ENCODE measurements at regions not wholly inside any gene's neighbourhood (a gene's known extent, or its start where the extent isn't known, plus 50 kb on each side); places are given as distances from the start of the nearest gene placed in this dataset.
"Not testable (repeated sequence)": the region's sequence is repeated elsewhere in the genome, so short reads cannot be mapped to it uniquely, and the experiment has no call there.

DNA sequence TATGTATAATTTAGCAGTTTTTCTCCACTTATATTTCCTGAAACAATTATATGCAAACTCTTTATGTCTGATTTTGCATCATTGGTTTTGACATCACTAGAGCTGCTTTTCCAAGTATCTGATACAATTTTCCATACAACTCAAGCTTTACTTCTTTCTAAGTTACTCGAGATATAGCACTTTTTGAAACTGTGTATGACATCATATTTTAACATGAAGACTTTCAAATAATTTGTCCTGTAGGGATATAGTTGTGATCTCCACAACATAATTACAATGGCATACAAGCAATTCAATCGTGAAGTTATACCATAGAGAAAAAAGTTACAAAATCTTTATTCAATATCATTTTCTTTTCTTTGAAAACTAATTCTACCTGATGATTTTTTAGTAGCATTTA is 173.0 kb downstream of the LEPR start:
- Histone ChIP-seq H3K4me1 (ENCODE audit: control insufficient read depth, insufficient read depth, low read length) (no peaks in the 10 kb centered on the region), H3K4me3 (ENCODE audit: low read length) (no peak overlapping the region), H3K9ac (ENCODE audit: low read length) (no peak overlapping the region), H3K36me3 (ENCODE audit: control insufficient read depth, insufficient read depth, low read length, severe bottlenecking) (no peaks in the 10 kb centered on the region), H3K9me3 (ENCODE audit: control insufficient read depth, low read length) (no peaks in the 10 kb centered on the region), H3K27me3 (replicated peaks; ENCODE audit: control insufficient read depth, insufficient read depth, low read length) (no peaks in the 10 kb centered on the region)
- DNase-seq (ENCODE audit: low read depth) = no peak

DNA sequence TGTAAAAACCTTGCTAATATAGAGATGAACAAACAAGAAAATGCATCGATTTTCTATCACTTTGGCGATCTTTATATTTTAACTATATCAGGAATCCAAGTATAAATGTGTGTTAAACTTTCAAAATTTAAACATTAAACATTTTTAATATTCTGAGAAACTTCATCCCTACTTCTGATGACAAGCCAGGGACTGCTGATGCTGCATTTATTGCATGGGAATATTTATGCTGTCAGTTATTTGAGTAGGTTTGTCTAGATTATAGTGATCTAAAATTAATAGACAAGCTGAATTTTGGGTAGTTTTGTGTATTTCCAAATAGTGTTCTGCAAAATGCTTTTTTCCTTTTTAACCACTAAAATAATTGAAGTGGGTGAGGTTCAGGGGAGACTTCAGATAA is 175.3 kb downstream of the LEPR start:
- Histone ChIP-seq H3K36me3 (ENCODE audit: control insufficient read depth, insufficient read depth, low read length, severe bottlenecking) (no peaks in the 10 kb centered on the region), H3K4me3 (ENCODE audit: low read length) (no peak overlapping the region), H3K9ac (ENCODE audit: low read length) (no peak overlapping the region), H3K27me3 (replicated peaks; ENCODE audit: control insufficient read depth, insufficient read depth, low read length) (no peaks in the 10 kb centered on the region), H3K4me1 (ENCODE audit: control insufficient read depth, insufficient read depth, low read length) (no peaks in the 10 kb centered on the region), H3K9me3 (ENCODE audit: control insufficient read depth, low read length) (no peaks in the 10 kb centered on the region)
- DNase-seq (ENCODE audit: low read depth) = no peak

DNA sequence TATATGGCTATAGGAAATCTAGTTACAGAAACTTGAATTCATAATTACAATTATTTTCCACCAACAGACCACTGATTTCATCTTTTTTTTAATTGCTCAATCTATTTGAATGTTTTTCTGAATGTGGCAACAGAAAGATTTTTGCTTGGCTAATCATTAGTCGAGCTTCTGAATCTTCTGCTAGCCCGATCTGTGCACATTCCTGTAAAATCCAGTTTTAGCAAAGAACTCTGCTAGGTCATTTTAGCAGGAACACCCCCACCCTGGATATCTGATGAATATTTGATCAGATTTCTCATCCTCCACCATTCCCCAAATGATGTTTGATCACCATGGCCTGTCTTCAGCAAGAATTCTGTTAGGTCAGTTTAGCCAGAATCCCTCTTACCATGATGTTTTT is 176.3 kb downstream of the LEPR start:
- H3K27me3 ChIP-seq (replicated peaks; ENCODE audit: control insufficient read depth, insufficient read depth, low read length) = no peaks in the 10 kb centered on the region
- no peaks in the 10 kb centered on the region for H3K4me1 ChIP-seq (ENCODE audit: control insufficient read depth, insufficient read depth, low read length)
- H3K9me3 ChIP-seq (ENCODE audit: control insufficient read depth, low read length) = no peaks in the 10 kb centered on the region
- H3K4me3 ChIP-seq (ENCODE audit: low read length) = no peak overlapping the region
- no peak for DNase-seq (ENCODE audit: low read depth)
- no peak overlapping the region for H3K9ac ChIP-seq (ENCODE audit: low read length)
- no peaks in the 10 kb centered on the region for H3K36me3 ChIP-seq (ENCODE audit: control insufficient read depth, insufficient read depth, low read length, severe bottlenecking)

DNA sequence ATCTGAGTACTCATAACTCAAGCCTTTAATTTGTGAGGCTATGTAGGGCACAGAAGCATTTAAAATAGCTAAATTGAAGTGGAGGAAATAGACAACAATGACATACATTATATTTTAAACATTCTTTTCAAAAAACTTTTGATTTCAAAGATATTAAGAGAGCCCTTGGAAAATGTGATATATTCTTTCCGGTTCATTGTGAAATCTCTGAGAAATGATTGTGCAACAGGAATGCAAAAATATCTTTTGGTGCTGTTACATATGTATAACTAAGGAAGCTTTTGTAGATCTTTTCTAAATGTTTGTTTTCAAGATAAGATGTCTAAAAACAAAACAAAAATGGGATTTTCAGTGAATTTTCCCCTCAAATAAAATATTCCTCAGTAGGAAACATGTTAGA is 185.2 kb downstream of the LEPR start:
- Histone ChIP-seq H3K36me3 (ENCODE audit: control insufficient read depth, insufficient read depth, low read length, severe bottlenecking) (no peaks in the 10 kb centered on the region), H3K9ac (ENCODE audit: low read length) (no peak overlapping the region), H3K9me3 (ENCODE audit: control insufficient read depth, low read length) (no peaks in the 10 kb centered on the region), H3K4me3 (ENCODE audit: low read length) (no peak overlapping the region), H3K4me1 (ENCODE audit: control insufficient read depth, insufficient read depth, low read length) (peaks cover 3% of the 10 kb centered on the region), H3K27me3 (replicated peaks; ENCODE audit: control insufficient read depth, insufficient read depth, low read length) (no peaks in the 10 kb centered on the region)
- peak; percentile 84 for DNase-seq (ENCODE audit: low read depth)

DNA sequence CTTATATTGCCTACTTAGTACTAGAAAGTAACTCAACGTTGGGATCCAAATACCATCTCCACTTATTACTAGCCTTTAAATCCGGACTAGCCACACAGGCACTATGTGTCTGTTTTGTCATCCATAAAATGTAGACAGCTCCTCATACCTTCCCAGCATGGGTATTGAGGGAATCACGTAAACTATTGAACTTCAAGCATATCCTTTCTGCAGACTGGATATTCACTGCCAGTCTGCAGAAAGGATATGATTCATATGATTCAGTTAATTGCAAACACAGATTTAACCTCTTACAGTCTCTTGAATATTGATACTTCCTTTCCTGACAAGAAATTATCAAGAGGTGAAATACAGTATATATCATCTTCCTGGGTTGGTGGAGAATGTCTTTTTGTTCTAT is 186.0 kb downstream of the LEPR start:
- no peaks in the 10 kb centered on the region for H3K27me3 ChIP-seq (replicated peaks; ENCODE audit: control insufficient read depth, insufficient read depth, low read length)
- H3K9ac ChIP-seq (ENCODE audit: low read length) = no peak overlapping the region
- peaks cover 3% of the 10 kb centered on the region for H3K4me1 ChIP-seq (ENCODE audit: control insufficient read depth, insufficient read depth, low read length)
- H3K36me3 ChIP-seq (ENCODE audit: control insufficient read depth, insufficient read depth, low read length, severe bottlenecking) = no peaks in the 10 kb centered on the region
- no peak overlapping the region for H3K4me3 ChIP-seq (ENCODE audit: low read length)
- no peaks in the 10 kb centered on the region for H3K9me3 ChIP-seq (ENCODE audit: control insufficient read depth, low read length)
- no peak for DNase-seq (ENCODE audit: low read depth)

DNA sequence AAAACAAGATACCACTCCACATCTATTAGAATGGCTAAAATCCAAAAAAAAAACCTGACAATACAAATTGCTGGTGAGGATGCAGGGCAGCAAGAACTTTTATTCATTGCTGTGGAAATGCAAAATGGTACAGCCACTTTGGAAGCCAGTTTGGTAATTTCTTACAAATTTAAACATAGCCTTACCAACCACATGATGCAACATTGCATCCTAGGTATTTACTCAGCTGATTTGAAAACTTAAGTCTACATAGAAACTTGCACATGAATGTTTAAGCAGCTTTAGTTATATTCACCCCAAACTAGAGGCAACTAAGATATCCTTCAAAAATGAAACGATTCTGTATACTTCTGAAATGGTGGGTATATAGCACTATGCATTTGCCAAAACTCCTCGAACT is 178.8 kb upstream of the PDE4B start:
- H3K4me1 ChIP-seq (ENCODE audit: control insufficient read depth, insufficient read depth, low read length) = no peaks in the 10 kb centered on the region
- no peak overlapping the region for H3K9ac ChIP-seq (ENCODE audit: low read length)
- no peak overlapping the region for H3K4me3 ChIP-seq (ENCODE audit: low read length)
- H3K36me3 ChIP-seq (ENCODE audit: control insufficient read depth, insufficient read depth, low read length, severe bottlenecking) = no peaks in the 10 kb centered on the region
- no peak for DNase-seq (ENCODE audit: low read depth)
- H3K9me3 ChIP-seq (ENCODE audit: control insufficient read depth, low read length) = no peaks in the 10 kb centered on the region
- H3K27me3 ChIP-seq (replicated peaks; ENCODE audit: control insufficient read depth, insufficient read depth, low read length) = no peaks in the 10 kb centered on the region

DNA sequence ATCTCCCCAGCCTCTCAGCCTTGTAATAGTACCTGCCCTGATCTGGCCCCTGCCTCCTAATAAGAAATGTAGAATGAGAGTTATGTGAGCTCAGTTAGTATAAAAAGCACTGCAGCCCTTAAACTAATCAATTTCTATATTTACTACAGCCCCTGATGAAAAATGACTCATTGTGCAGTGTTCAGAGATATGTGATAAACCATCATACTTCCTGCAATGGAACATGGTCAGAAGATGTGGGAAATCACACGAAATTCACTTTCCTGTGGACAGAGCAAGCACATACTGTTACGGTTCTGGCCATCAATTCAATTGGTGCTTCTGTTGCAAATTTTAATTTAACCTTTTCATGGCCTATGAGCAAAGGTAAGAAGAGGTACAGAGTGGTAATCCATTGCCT is 176.8 kb upstream of the PDE4B start:
- Histone ChIP-seq H3K4me3 (ENCODE audit: low read length) (no peak overlapping the region), H3K9ac (ENCODE audit: low read length) (no peak overlapping the region), H3K36me3 (ENCODE audit: control insufficient read depth, insufficient read depth, low read length, severe bottlenecking) (no peaks in the 10 kb centered on the region), H3K4me1 (ENCODE audit: control insufficient read depth, insufficient read depth, low read length) (no peaks in the 10 kb centered on the region), H3K27me3 (replicated peaks; ENCODE audit: control insufficient read depth, insufficient read depth, low read length) (no peaks in the 10 kb centered on the region), H3K9me3 (ENCODE audit: control insufficient read depth, low read length) (no peaks in the 10 kb centered on the region)
- no peak for DNase-seq (ENCODE audit: low read depth)

DNA sequence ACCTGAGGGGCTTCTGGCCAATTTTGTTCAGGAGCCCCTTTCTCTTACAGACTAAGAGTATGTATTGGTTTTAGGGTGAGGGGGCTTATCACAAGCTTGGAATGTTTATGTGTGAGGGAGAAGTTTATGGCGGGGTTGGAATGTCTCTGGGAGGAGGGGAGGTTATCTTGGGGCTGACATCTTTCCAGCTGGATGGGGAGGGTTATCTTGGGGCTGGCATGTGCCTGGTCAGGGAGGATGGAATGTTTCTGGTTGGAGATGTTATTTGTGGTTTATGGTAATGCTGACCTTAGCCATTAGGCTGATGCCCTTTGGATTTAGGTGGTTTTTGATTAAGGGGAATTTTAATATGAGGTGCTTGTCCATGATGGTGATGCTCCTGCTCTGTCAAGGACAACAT is 171.0 kb upstream of the PDE4B start:
- H3K9me3 ChIP-seq (ENCODE audit: control insufficient read depth, low read length) = not testable (repeated sequence)

DNA sequence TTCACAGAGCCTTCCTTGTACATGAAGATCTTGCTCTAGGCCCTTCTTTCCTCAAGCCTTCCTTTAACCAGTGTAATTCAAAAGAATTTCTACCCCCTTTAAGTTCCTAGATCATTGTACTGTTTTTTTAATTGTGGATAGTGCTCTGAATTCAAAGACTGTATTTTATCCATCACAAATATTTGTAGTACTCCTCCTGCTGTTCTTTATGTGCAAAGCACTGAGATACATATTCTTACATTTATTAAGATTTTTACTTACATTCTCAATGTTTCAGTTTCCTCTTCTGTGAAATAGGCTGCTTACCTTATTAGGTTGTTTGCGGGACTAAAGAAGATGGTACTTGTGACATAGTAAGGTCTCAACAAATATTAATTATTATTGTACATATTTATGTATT is 168.8 kb upstream of the PDE4B start:
- H3K36me3 ChIP-seq (ENCODE audit: control insufficient read depth, insufficient read depth, low read length, severe bottlenecking) = no peaks in the 10 kb centered on the region
- DNase-seq (ENCODE audit: low read depth) = peak; percentile 16
- no peak overlapping the region for H3K4me3 ChIP-seq (ENCODE audit: low read length)
- no peaks in the 10 kb centered on the region for H3K9me3 ChIP-seq (ENCODE audit: control insufficient read depth, low read length)
- H3K4me1 ChIP-seq (ENCODE audit: control insufficient read depth, insufficient read depth, low read length) = no peaks in the 10 kb centered on the region
- H3K9ac ChIP-seq (ENCODE audit: low read length) = no peak overlapping the region
- no peaks in the 10 kb centered on the region for H3K27me3 ChIP-seq (replicated peaks; ENCODE audit: control insufficient read depth, insufficient read depth, low read length)

More for the DNA sequence above, 171.0 kb upstream of the PDE4B start:
- not testable (repeated sequence) for H3K9ac ChIP-seq (ENCODE audit: low read length); H3K36me3 ChIP-seq (ENCODE audit: control insufficient read depth, insufficient read depth, low read length, severe bottlenecking); H3K27me3 ChIP-seq (replicated peaks; ENCODE audit: control insufficient read depth, insufficient read depth, low read length); DNase-seq (ENCODE audit: low read depth); H3K4me1 ChIP-seq (ENCODE audit: control insufficient read depth, insufficient read depth, low read length); H3K4me3 ChIP-seq (ENCODE audit: low read length)

DNA sequence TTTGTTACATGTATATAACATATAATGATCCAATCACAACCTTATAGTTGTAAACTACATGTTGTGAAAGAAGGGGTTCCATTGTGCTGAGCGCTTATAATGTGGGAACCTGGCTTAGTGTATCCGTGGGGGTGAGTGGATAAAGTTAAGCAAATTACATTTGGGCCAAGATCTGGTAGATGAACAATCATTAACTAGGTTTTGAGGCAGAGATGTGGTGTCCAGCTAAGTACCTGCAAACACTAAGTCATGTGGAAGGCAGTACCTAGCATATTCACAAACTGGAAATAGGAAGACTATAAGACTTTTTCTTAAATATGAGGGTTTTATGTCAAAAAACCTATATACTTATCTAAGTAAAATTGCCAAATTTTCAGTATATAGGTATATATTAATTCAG is 167.2 kb upstream of the PDE4B start:
- Histone ChIP-seq H3K9me3 (ENCODE audit: control insufficient read depth, low read length) (no peaks in the 10 kb centered on the region), H3K4me3 (ENCODE audit: low read length) (no peak overlapping the region), H3K36me3 (ENCODE audit: control insufficient read depth, insufficient read depth, low read length, severe bottlenecking) (no peaks in the 10 kb centered on the region), H3K27me3 (replicated peaks; ENCODE audit: control insufficient read depth, insufficient read depth, low read length) (no peaks in the 10 kb centered on the region), H3K9ac (ENCODE audit: low read length) (no peak overlapping the region), H3K4me1 (ENCODE audit: control insufficient read depth, insufficient read depth, low read length) (no peaks in the 10 kb centered on the region)
- no peak for DNase-seq (ENCODE audit: low read depth)

DNA sequence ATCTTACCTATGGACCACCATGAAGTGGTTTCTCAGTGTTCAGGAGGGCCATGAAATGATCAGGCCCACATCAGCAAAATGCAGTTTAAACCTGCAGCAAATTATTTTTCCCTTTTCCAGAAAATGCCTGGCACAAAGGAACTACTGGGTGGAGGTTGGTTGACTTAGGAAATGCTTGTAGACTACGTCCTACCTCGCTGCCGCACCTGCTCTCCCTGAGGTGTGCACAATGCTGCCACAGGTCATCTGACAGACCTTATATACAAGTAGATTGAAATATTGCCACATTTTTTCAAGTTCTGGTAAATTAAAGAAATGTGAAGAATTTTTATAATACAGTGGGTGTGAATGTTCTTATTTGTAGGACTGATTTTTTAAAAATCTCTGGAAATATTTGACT is 166.7 kb upstream of the PDE4B start:
- no peak for DNase-seq (ENCODE audit: low read depth)
- Histone ChIP-seq H3K9me3 (ENCODE audit: control insufficient read depth, low read length) (no peaks in the 10 kb centered on the region), H3K4me3 (ENCODE audit: low read length) (no peak overlapping the region), H3K9ac (ENCODE audit: low read length) (no peak overlapping the region), H3K4me1 (ENCODE audit: control insufficient read depth, insufficient read depth, low read length) (no peaks in the 10 kb centered on the region), H3K36me3 (ENCODE audit: control insufficient read depth, insufficient read depth, low read length, severe bottlenecking) (no peaks in the 10 kb centered on the region), H3K27me3 (replicated peaks; ENCODE audit: control insufficient read depth, insufficient read depth, low read length) (no peaks in the 10 kb centered on the region)

DNA sequence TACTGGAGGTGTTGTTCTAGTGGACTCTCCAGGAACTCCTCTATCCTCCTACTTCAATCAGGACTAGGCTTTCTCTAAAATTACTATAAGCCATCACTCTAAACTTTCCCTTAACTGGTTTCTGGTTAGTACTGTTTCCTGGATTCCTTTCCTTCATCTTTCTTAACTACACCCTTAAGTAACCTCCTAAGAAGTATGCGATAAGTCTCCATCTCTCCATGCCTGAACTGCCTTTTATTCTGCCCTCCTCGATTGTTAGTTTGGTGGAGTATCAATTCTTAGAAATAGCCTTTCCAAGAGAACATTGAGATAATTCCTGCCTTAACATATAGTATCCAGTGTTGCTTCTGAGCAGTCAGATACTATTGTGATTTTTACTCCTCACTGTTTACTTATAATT is 162.9 kb upstream of the PDE4B start:
- Histone ChIP-seq H3K4me1 (ENCODE audit: control insufficient read depth, insufficient read depth, low read length) (no peaks in the 10 kb centered on the region), H3K27me3 (replicated peaks; ENCODE audit: control insufficient read depth, insufficient read depth, low read length) (no peaks in the 10 kb centered on the region)
- DNase-seq (ENCODE audit: low read depth) = no peak

More for the DNA sequence above, 162.9 kb upstream of the PDE4B start:
- Histone ChIP-seq H3K9me3 (ENCODE audit: control insufficient read depth, low read length) (no peaks in the 10 kb centered on the region), H3K36me3 (ENCODE audit: control insufficient read depth, insufficient read depth, low read length, severe bottlenecking) (no peaks in the 10 kb centered on the region), H3K4me3 (ENCODE audit: low read length) (no peak overlapping the region), H3K9ac (ENCODE audit: low read length) (no peak overlapping the region)
